DND-41 (cell line): ENCODE measurements at regions not wholly inside any gene's neighbourhood (a gene's known extent, or its start where the extent isn't known, plus 50 kb on each side); places are given as distances from the start of the nearest gene placed in this dataset.

Experiments
- EZH2 ChIP-seq: IDR thresholded peaks from 3 replicates; pipeline ENCODE4 v1.6.1; 2012; ENCODE audit warnings: borderline replicate concordance, low read depth, mild to moderate bottlenecking, moderate library complexity, low read length, inconsistent platforms; ENCODE audit not compliant: severe bottlenecking
- TF ChIP-seq, protein P1 (sequence below): IDR thresholded peaks from 2 replicates; pipeline ENCODE4 v1.5.1; 2012; ENCODE audit warnings: borderline replicate concordance, low read length, moderate library complexity, mild to moderate bottlenecking; ENCODE audit not compliant: poor library complexity, severe bottlenecking; ENCODE audit errors: extremely low read depth

DNA sequence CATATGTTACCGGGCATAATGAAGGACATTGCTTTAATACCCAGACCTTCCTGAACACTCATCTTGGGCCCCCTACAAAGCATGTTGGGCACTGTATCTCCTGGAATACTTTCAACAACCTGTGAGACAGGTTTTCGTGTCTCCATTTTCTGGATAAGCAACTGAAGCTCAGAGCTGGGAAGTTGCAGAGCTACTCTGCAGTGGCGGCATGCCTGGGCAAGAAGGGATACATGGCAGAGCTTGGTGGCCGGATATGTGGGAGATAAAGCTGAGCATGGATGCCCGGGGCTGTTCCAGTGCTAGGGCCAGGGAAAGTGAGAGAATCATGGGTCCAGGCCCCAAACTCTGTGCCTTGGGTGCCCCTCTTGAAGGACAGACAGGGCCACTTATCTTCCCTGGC, 71.6 kb upstream of the KCND3 start:
- TF ChIP-seq, protein P1, sequence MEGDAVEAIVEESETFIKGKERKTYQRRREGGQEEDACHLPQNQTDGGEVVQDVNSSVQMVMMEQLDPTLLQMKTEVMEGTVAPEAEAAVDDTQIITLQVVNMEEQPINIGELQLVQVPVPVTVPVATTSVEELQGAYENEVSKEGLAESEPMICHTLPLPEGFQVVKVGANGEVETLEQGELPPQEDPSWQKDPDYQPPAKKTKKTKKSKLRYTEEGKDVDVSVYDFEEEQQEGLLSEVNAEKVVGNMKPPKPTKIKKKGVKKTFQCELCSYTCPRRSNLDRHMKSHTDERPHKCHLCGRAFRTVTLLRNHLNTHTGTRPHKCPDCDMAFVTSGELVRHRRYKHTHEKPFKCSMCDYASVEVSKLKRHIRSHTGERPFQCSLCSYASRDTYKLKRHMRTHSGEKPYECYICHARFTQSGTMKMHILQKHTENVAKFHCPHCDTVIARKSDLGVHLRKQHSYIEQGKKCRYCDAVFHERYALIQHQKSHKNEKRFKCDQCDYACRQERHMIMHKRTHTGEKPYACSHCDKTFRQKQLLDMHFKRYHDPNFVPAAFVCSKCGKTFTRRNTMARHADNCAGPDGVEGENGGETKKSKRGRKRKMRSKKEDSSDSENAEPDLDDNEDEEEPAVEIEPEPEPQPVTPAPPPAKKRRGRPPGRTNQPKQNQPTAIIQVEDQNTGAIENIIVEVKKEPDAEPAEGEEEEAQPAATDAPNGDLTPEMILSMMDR, result no peak
- no peak for TF ChIP-seq EZH2
